ENCODE measurements at regions not wholly inside any gene's neighbourhood (a gene's known extent, or its start where the extent isn't known, plus 50 kb on each side); places are given as distances from the start of the nearest gene placed in this dataset.

GRCh38 chr2:147648471-147648870 lies 196.4 kb upstream of the ACVR2A start:
- no peak for DNase-seq (ENCODE audit: low spot score)

GRCh38 chr2:147647816-147648215 lies 197.0 kb upstream of the ACVR2A start:
- DNase-seq (ENCODE audit: low spot score), result no peak

- DNase-seq (ENCODE audit: low spot score), result no peak
These were observed 197.9 kb upstream of the ACVR2A start for GRCh38 chr2:147646818-147647468.

GRCh38 chr2:147644491-147644890 lies 200.3 kb upstream of the ACVR2A start:
- DNase-seq (ENCODE audit: low spot score), result no peak

GRCh38 chr2:147642765-147643164 lies 202.1 kb upstream of the ACVR2A start:
- no peak for DNase-seq (ENCODE audit: low spot score)

- no peak for DNase-seq (ENCODE audit: low spot score)
These were observed 203.2 kb upstream of the ACVR2A start for GRCh38 chr2:147641651-147642050.

GRCh38 chr2:147639891-147640290 lies 204.9 kb upstream of the ACVR2A start:
- no peak for DNase-seq (ENCODE audit: low spot score)

GRCh38 chr2:147639386-147639785 lies 205.4 kb upstream of the ACVR2A start:
- no peak for DNase-seq (ENCODE audit: low spot score)

GRCh38 chr2:147636886-147637285 lies 207.9 kb upstream of the ACVR2A start:
- DNase-seq (ENCODE audit: low spot score), result no peak

GRCh38 chr2:147636238-147636882 lies 208.5 kb upstream of the ACVR2A start:
- DNase-seq (ENCODE audit: low spot score), result no peak

- DNase-seq (ENCODE audit: low spot score), result no peak
These were observed 210.0 kb upstream of the ACVR2A start for GRCh38 chr2:147634826-147635225.

- no peak for DNase-seq (ENCODE audit: low spot score)
These were observed 212.6 kb upstream of the ACVR2A start for GRCh38 chr2:147632198-147632597.

- no peak for DNase-seq (ENCODE audit: low spot score)
These were observed 213.5 kb upstream of the ACVR2A start for GRCh38 chr2:147631294-147631693.

- no peak for DNase-seq (ENCODE audit: low spot score)
These were observed 214.2 kb upstream of the ACVR2A start for GRCh38 chr2:147630585-147630984.

GRCh38 chr2:147628971-147629421 lies 215.8 kb upstream of the ACVR2A start:
- DNase-seq (ENCODE audit: low spot score), result no peak

- no peak for DNase-seq (ENCODE audit: low spot score)
These were observed 221.5 kb upstream of the ACVR2A start for GRCh38 chr2:147623328-147623727.

- no peak for DNase-seq (ENCODE audit: low spot score)
These were observed 223.1 kb upstream of the ACVR2A start for GRCh38 chr2:147621656-147622197.

- DNase-seq (ENCODE audit: low spot score), result no peak
These were observed 225.0 kb upstream of the ACVR2A start for GRCh38 chr2:147619808-147620207.

- DNase-seq (ENCODE audit: low spot score), result no peak
These were observed 229.1 kb upstream of the ACVR2A start for GRCh38 chr2:147615726-147616125.

GRCh38 chr2:147614979-147615470 lies 229.8 kb upstream of the ACVR2A start:
- no peak for DNase-seq (ENCODE audit: low spot score)

- no peak for DNase-seq (ENCODE audit: low spot score)
These were observed 230.4 kb upstream of the ACVR2A start for GRCh38 chr2:147614471-147614870.

- DNase-seq (ENCODE audit: low spot score), result no peak
These were observed 234.3 kb upstream of the ACVR2A start for GRCh38 chr2:147610496-147611040.

- no peak for DNase-seq (ENCODE audit: low spot score)
These were observed 235.5 kb upstream of the ACVR2A start for GRCh38 chr2:147609301-147609700.
